ENCODE measurements at regions not wholly inside any gene's neighbourhood (a gene's known extent, or its start where the extent isn't known, plus 50 kb on each side); places are given as distances from the start of the nearest gene placed in this dataset.

GRCh38 chr2:123971564-123972318 lies 53.3 kb upstream of the CNTNAP5 start:
- DNase-seq = no peak
